ENCODE measurements at regions not wholly inside any gene's neighbourhood (a gene's known extent, or its start where the extent isn't known, plus 50 kb on each side); places are given as distances from the start of the nearest gene placed in this dataset.

- TF ChIP-seq, protein P1, sequence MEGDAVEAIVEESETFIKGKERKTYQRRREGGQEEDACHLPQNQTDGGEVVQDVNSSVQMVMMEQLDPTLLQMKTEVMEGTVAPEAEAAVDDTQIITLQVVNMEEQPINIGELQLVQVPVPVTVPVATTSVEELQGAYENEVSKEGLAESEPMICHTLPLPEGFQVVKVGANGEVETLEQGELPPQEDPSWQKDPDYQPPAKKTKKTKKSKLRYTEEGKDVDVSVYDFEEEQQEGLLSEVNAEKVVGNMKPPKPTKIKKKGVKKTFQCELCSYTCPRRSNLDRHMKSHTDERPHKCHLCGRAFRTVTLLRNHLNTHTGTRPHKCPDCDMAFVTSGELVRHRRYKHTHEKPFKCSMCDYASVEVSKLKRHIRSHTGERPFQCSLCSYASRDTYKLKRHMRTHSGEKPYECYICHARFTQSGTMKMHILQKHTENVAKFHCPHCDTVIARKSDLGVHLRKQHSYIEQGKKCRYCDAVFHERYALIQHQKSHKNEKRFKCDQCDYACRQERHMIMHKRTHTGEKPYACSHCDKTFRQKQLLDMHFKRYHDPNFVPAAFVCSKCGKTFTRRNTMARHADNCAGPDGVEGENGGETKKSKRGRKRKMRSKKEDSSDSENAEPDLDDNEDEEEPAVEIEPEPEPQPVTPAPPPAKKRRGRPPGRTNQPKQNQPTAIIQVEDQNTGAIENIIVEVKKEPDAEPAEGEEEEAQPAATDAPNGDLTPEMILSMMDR (IDR thresholded peaks at IDR 0.05), result no peak
- TF ChIP-seq EP300 (IDR thresholded peaks at IDR 0.05) (no peak), POLR2A (IDR thresholded peaks at IDR 0.05) (no peak)
Observed at GRCh38 chr2:23114299-23114698, 270.7 kb upstream of the KLHL29 start.
